ENCODE measurements at regions not wholly inside any gene's neighbourhood (a gene's known extent, or its start where the extent isn't known, plus 50 kb on each side); places are given as distances from the start of the nearest gene placed in this dataset.

GRCh38 chr17:71682174-71682494 is 438.7 kb upstream of the SOX9 start:
- intact Hi-C loops (cut with micrococcal nuclease), result no loop called here
- Histone ChIP-seq H3K4me1 (ENCODE audit: control insufficient read depth in 2 of 2, insufficient read depth in 2 of 2, low read length in 2 of 2) (no peaks in the 10 kb centered on the region), H3K27ac (ENCODE audit: low read length in 2 of 2) (no peak overlapping the region), H3K9me3 (ENCODE audit: control extremely low read depth in 1 of 3, control insufficient read depth in 2 of 3, insufficient read depth in 1 of 3, low read length in 2 of 3) (no peaks in the 10 kb centered on the region), H3K27me3 (replicated peaks in 1 of 4; ENCODE audit: control extremely low read depth in 1 of 4, control insufficient read depth in 3 of 4, insufficient read depth in 4 of 4, low read length in 3 of 4) (no peaks in the 10 kb centered on the region), H3K36me3 (replicated peaks in 1 of 2; ENCODE audit: control extremely low read depth in 1 of 2, control insufficient read depth in 1 of 2, extremely low read depth in 1 of 2, insufficient read depth in 2 of 2, low read length in 1 of 2) (no peaks in the 10 kb centered on the region), H3K79me2 (ENCODE audit: control insufficient read depth, insufficient read depth, low read length) (no peaks in the 10 kb centered on the region), H2AFZ (ENCODE audit: insufficient read depth, low read depth, low read length, poor library complexity, severe bottlenecking) (no peak overlapping the region), H3K9ac (ENCODE audit: low read length) (no peak overlapping the region), H3K4me3 (ENCODE audit: control extremely low read depth in 1 of 5, extremely low read depth in 1 of 5, insufficient read depth in 1 of 5, low read depth in 2 of 5, low read length in 4 of 5) (no peak overlapping the region), H3K4me2 (replicated peaks; ENCODE audit: low read depth, low read length, poor library complexity, severe bottlenecking) (no peak overlapping the region), H4K20me1 (ENCODE audit: control insufficient read depth, insufficient read depth, low read length, poor library complexity, severe bottlenecking) (no peaks in the 10 kb centered on the region)
- TF ChIP-seq CTCF (IDR thresholded peaks at IDR 0.05) (no peak), EZH2 (IDR thresholded peaks at IDR 0.05; ENCODE audit: borderline replicate concordance, insufficient read depth, low read depth, low read length, poor library complexity, severe bottlenecking) (no peak)
- ChIA-PET POLR2A (no interaction called here), CTCF (no interaction called here)
- peaks cover 2% of the 10 kb centered on the region for H3K9me3 Mint-ChIP-seq (ENCODE audit: insufficient read depth)
- H3K27me3 Mint-ChIP-seq, result no peaks in the 10 kb centered on the region
- H3K27ac Mint-ChIP-seq, result no peak overlapping the region
- WGBS (ENCODE audit: insufficient coverage), result 86% methylated on average over 1 of the region's 1 CpG
- H3K4me3 Mint-ChIP-seq, result no peak overlapping the region
- ATAC-seq (ENCODE audit: low read depth) (no peak), DNase-seq (no peak)
- no peaks in the 10 kb centered on the region for H3K4me1 Mint-ChIP-seq

- ATAC-seq (ENCODE audit: low read depth), result no peak
- H4K20me1 ChIP-seq (ENCODE audit: control insufficient read depth, insufficient read depth, low read length, poor library complexity, severe bottlenecking), result no peaks in the 10 kb centered on the region
- CTCF ChIA-PET, result no interaction called here
- H3K27me3 ChIP-seq (replicated peaks in 1 of 4; ENCODE audit: control extremely low read depth in 1 of 4, control insufficient read depth in 3 of 4, insufficient read depth in 4 of 4, low read length in 3 of 4), result no peaks in the 10 kb centered on the region
- H3K4me1 Mint-ChIP-seq, result no peaks in the 10 kb centered on the region
- no peak overlapping the region for H3K4me2 ChIP-seq (replicated peaks; ENCODE audit: low read depth, low read length, poor library complexity, severe bottlenecking)
- H3K9me3 ChIP-seq (ENCODE audit: control extremely low read depth in 1 of 3, control insufficient read depth in 2 of 3, insufficient read depth in 1 of 3, low read length in 2 of 3), result peaks cover 0 to 4% (median 0%) of the 10 kb centered on the region in 3 donors
- no peaks in the 10 kb centered on the region for H3K27me3 Mint-ChIP-seq
- no peak overlapping the region for H3K9ac ChIP-seq (ENCODE audit: low read length)
- H3K79me2 ChIP-seq (ENCODE audit: control insufficient read depth, insufficient read depth, low read length), result no peaks in the 10 kb centered on the region
- intact Hi-C loops (cut with micrococcal nuclease), result no loop called here
- TF ChIP-seq EZH2 (IDR thresholded peaks at IDR 0.05; ENCODE audit: borderline replicate concordance, insufficient read depth, low read depth, low read length, poor library complexity, severe bottlenecking) (no peak), CTCF (IDR thresholded peaks at IDR 0.05) (no peak)
- H3K4me3 Mint-ChIP-seq, result no peak overlapping the region
- H3K36me3 ChIP-seq (replicated peaks in 1 of 2; ENCODE audit: control extremely low read depth in 1 of 2, control insufficient read depth in 1 of 2, extremely low read depth in 1 of 2, insufficient read depth in 2 of 2, low read length in 1 of 2), result no peaks in the 10 kb centered on the region
- 100% methylated on average over 2 of the region's 3 CpGs for WGBS (ENCODE audit: insufficient coverage)
- DNase-seq, result no peak
- H2AFZ ChIP-seq (ENCODE audit: insufficient read depth, low read depth, low read length, poor library complexity, severe bottlenecking), result no peak overlapping the region
- no peaks in the 10 kb centered on the region for H3K4me1 ChIP-seq (ENCODE audit: control insufficient read depth in 2 of 2, insufficient read depth in 2 of 2, low read length in 2 of 2)
- H3K27ac Mint-ChIP-seq, result no peak overlapping the region
- peaks cover 2% of the 10 kb centered on the region for H3K9me3 Mint-ChIP-seq (ENCODE audit: insufficient read depth)
- H3K27ac ChIP-seq (ENCODE audit: low read length in 2 of 2), result no peak overlapping the region
- H3K4me3 ChIP-seq (ENCODE audit: control extremely low read depth in 1 of 5, extremely low read depth in 1 of 5, insufficient read depth in 1 of 5, low read depth in 2 of 5, low read length in 4 of 5), result no peak overlapping the region
- POLR2A ChIA-PET, result no interaction called here
Observed at GRCh38 chr17:71689782-71690181, 431.0 kb upstream of the SOX9 start.

Data from B cell (primary cell).